WTC11 (cell line): ENCODE measurements at regions not wholly inside any gene's neighbourhood (a gene's known extent, or its start where the extent isn't known, plus 50 kb on each side); places are given as distances from the start of the nearest gene placed in this dataset.

Experiments used
- ATAC-seq: fragments of 200-7000 bp; cut with Tn5 transposase; 2 replicates; pipeline ENCODE4 v1.10.0; 2021; ENCODE audit warnings: mild to moderate bottlenecking, moderate library complexity
- CTCF ChIA-PET: fragments of 300-600 bp; sonication (Branson Sonifier 250); formaldehyde crosslinking; loops from one replicate; lab custom pipeline; 2021; ENCODE audit warnings: antibody characterized with exemption; lab: Charles Lee
- POLR2A ChIA-PET: fragments of 350-600 bp; sonication (Branson Sonifier 250); formaldehyde crosslinking; loops from one replicate; lab custom pipeline; 2021; ENCODE audit warnings: antibody characterized with exemption; lab: Charles Lee
- DNase-seq: peaks from one replicate; pipeline ENCODE4 v3.0.0; 2021; ENCODE audit warnings: low spot score
- H3K27ac Mint-ChIP-seq: 2 replicates; pipeline ENCODE4 v1.8.0; 2021; ENCODE audit warnings: mixed read lengths
- H3K27me3 Mint-ChIP-seq: 2 replicates; pipeline ENCODE4 v1.8.0; 2021; ENCODE audit warnings: low read depth, mild to moderate bottlenecking, moderate library complexity, mixed read lengths
- H3K36me3 Mint-ChIP-seq: 2 replicates; pipeline ENCODE4 v1.8.0; 2021; ENCODE audit warnings: mixed read lengths
- H3K4me1 Mint-ChIP-seq: 2 replicates; pipeline ENCODE4 v1.8.0; 2022; ENCODE audit warnings: mixed read lengths
- H3K4me3 Mint-ChIP-seq: 2 replicates; pipeline ENCODE4 v1.8.0; 2021; ENCODE audit warnings: mild to moderate bottlenecking, moderate library complexity, mixed read lengths
- H3K9me3 Mint-ChIP-seq: 2 replicates; pipeline ENCODE4 v1.8.0; 2021; ENCODE audit warnings: mixed read lengths
- CREM ChIP-seq: sonication (generic); formaldehyde crosslinking; IDR thresholded peaks from 2 replicates; pipeline ENCODE4 v1.8.1; 2022; ENCODE audit warnings: mild to moderate bottlenecking, missing genetic modification reagents, moderate library complexity
- ELF4 ChIP-seq: sonication (generic); formaldehyde crosslinking; IDR thresholded peaks from 2 replicates; pipeline ENCODE4 v1.8.1; 2022; ENCODE audit warnings: low read depth, mild to moderate bottlenecking, moderate library complexity, missing genetic modification reagents
- GRHL2 ChIP-seq: fragments of 250-450 bp; sonication (Bioruptor Pico); IDR thresholded peaks from 2 replicates; pipeline ENCODE4 v1.8.0; 2022; ENCODE audit warnings: mild to moderate bottlenecking, moderate library complexity; ENCODE audit not compliant: insufficient replicate concordance, severe bottlenecking
- NFATC4 ChIP-seq: fragments of 250-450 bp; sonication (Bioruptor Pico); IDR thresholded peaks from 2 replicates; pipeline ENCODE4 v1.9.0; 2021; ENCODE audit warnings: mild to moderate bottlenecking
- NFE2L1 ChIP-seq: sonication (generic); formaldehyde crosslinking; IDR thresholded peaks from 2 replicates; pipeline ENCODE4 v1.8.1; 2023; ENCODE audit warnings: missing genetic modification reagents
- NR1H2 ChIP-seq: sonication (generic); formaldehyde crosslinking; IDR thresholded peaks from 2 replicates; pipeline ENCODE4 v1.9.0; 2021; ENCODE audit warnings: mild to moderate bottlenecking, moderate library complexity, missing genetic modification reagents
- SOX15 ChIP-seq: fragments of 250-450 bp; sonication (Bioruptor Pico); IDR thresholded peaks from 2 replicates; pipeline ENCODE4 v1.9.0; 2021; ENCODE audit warnings: mild to moderate bottlenecking
- TCF7 ChIP-seq: sonication (generic); formaldehyde crosslinking; IDR thresholded peaks from 2 replicates; pipeline ENCODE4 v1.8.0; 2022; ENCODE audit warnings: mild to moderate bottlenecking, low read depth, missing genetic modification reagents, moderate library complexity
- TEAD1 ChIP-seq: sonication (generic); formaldehyde crosslinking; IDR thresholded peaks from 2 replicates; pipeline ENCODE4 v1.8.0; 2022; ENCODE audit warnings: mild to moderate bottlenecking, missing genetic modification reagents
- ZNF263 ChIP-seq: sonication (generic); formaldehyde crosslinking; IDR thresholded peaks from 2 replicates; pipeline ENCODE4 v1.8.1; 2022; ENCODE audit warnings: low read depth, mild to moderate bottlenecking, moderate library complexity, missing genetic modification reagents
- TF ChIP-seq, protein P1 (sequence below): sonication (generic); formaldehyde crosslinking; IDR thresholded peaks from 2 replicates; pipeline ENCODE4 v1.8.0; 2022; ENCODE audit warnings: mild to moderate bottlenecking, missing genetic modification reagents
- TF ChIP-seq, protein P2 (sequence below): sonication (generic); formaldehyde crosslinking; IDR thresholded peaks from 2 replicates; pipeline ENCODE4 v1.8.1; 2023; ENCODE audit warnings: mild to moderate bottlenecking, missing genetic modification reagents
- TF ChIP-seq, protein P3 (sequence below): sonication (generic); formaldehyde crosslinking; IDR thresholded peaks from 2 replicates; pipeline ENCODE4 v1.8.0; 2022; ENCODE audit warnings: mild to moderate bottlenecking, missing genetic modification reagents
- TF ChIP-seq, protein P4 (sequence below): fragments of 250-450 bp; sonication (Bioruptor Pico); IDR thresholded peaks from 2 replicates; pipeline ENCODE4 v1.8.0; 2021; ENCODE audit warnings: mild to moderate bottlenecking
- TF ChIP-seq, protein P5 (sequence below): fragments of 250-450 bp; sonication (Bioruptor Pico); IDR thresholded peaks from 2 replicates; pipeline ENCODE4 v1.9.0; 2021; ENCODE audit warnings: mild to moderate bottlenecking
- TF ChIP-seq, protein P6 (sequence below): sonication (generic); formaldehyde crosslinking; IDR thresholded peaks from 2 replicates; pipeline ENCODE4 v1.8.1; 2022; ENCODE audit warnings: missing genetic modification reagents, borderline replicate concordance
- TF ChIP-seq, protein P7 (sequence below): sonication (generic); formaldehyde crosslinking; IDR thresholded peaks from 2 replicates; pipeline ENCODE4 v1.8.1; 2022; ENCODE audit warnings: low read depth, mild to moderate bottlenecking, moderate library complexity, missing genetic modification reagents, borderline replicate concordance
- TF ChIP-seq, protein P8 (sequence below): sonication (generic); formaldehyde crosslinking; IDR thresholded peaks from 2 replicates; pipeline ENCODE4 v1.8.1; 2023; ENCODE audit warnings: mild to moderate bottlenecking, missing genetic modification reagents, borderline replicate concordance

DNA sequence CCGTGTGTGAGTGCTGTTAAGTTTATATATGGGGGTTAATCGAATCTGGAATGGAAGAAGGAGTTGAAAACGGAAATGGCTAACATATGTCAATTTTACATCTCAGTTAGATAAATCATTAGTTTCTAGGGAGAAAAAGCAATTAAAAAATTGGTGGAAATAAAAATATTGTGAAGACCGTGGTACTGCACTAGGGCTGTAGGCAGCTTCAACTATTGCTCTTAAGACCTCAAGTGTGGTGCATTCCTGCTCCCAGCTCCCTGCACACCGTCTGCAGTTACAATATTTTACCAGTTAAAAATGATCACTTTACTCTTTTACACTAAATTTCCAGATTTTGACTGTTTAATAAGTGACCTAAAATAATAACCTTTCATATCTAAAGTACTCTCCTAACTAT, 977.3 kb upstream of the POU3F3 start:
- ATAC-seq, result no peak
- TF ChIP-seq TEAD1 (CRISPR knock-in tag) (no peak), NFE2L1 (CRISPR knock-in tag) (no peak), ELF4 (no peak), NFATC4 (CRISPR knock-in tag) (no peak), ZNF263 (CRISPR knock-in tag) (no peak), TCF7 (CRISPR knock-in tag) (no peak), NR1H2 (CRISPR knock-in tag) (no peak), CREM (CRISPR knock-in tag) (no peak), GRHL2 (CRISPR knock-in tag) (no peak), SOX15 (CRISPR knock-in tag) (no peak)
- TF ChIP-seq, protein P1, sequence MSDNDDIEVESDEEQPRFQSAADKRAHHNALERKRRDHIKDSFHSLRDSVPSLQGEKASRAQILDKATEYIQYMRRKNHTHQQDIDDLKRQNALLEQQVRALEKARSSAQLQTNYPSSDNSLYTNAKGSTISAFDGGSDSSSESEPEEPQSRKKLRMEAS (CRISPR knock-in tag), result no peak
- TF ChIP-seq, protein P2, sequence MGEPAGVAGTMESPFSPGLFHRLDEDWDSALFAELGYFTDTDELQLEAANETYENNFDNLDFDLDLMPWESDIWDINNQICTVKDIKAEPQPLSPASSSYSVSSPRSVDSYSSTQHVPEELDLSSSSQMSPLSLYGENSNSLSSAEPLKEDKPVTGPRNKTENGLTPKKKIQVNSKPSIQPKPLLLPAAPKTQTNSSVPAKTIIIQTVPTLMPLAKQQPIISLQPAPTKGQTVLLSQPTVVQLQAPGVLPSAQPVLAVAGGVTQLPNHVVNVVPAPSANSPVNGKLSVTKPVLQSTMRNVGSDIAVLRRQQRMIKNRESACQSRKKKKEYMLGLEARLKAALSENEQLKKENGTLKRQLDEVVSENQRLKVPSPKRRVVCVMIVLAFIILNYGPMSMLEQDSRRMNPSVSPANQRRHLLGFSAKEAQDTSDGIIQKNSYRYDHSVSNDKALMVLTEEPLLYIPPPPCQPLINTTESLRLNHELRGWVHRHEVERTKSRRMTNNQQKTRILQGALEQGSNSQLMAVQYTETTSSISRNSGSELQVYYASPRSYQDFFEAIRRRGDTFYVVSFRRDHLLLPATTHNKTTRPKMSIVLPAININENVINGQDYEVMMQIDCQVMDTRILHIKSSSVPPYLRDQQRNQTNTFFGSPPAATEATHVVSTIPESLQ (CRISPR knock-in tag), result no peak
- TF ChIP-seq, protein P3, sequence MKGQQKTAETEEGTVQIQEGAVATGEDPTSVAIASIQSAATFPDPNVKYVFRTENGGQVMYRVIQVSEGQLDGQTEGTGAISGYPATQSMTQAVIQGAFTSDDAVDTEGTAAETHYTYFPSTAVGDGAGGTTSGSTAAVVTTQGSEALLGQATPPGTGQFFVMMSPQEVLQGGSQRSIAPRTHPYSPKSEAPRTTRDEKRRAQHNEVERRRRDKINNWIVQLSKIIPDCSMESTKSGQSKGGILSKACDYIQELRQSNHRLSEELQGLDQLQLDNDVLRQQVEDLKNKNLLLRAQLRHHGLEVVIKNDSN, result no peak
- TF ChIP-seq, protein P4, sequence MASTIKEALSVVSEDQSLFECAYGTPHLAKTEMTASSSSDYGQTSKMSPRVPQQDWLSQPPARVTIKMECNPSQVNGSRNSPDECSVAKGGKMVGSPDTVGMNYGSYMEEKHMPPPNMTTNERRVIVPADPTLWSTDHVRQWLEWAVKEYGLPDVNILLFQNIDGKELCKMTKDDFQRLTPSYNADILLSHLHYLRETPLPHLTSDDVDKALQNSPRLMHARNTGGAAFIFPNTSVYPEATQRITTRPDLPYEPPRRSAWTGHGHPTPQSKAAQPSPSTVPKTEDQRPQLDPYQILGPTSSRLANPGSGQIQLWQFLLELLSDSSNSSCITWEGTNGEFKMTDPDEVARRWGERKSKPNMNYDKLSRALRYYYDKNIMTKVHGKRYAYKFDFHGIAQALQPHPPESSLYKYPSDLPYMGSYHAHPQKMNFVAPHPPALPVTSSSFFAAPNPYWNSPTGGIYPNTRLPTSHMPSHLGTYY (CRISPR knock-in tag), result no peak
- TF ChIP-seq, protein P5, sequence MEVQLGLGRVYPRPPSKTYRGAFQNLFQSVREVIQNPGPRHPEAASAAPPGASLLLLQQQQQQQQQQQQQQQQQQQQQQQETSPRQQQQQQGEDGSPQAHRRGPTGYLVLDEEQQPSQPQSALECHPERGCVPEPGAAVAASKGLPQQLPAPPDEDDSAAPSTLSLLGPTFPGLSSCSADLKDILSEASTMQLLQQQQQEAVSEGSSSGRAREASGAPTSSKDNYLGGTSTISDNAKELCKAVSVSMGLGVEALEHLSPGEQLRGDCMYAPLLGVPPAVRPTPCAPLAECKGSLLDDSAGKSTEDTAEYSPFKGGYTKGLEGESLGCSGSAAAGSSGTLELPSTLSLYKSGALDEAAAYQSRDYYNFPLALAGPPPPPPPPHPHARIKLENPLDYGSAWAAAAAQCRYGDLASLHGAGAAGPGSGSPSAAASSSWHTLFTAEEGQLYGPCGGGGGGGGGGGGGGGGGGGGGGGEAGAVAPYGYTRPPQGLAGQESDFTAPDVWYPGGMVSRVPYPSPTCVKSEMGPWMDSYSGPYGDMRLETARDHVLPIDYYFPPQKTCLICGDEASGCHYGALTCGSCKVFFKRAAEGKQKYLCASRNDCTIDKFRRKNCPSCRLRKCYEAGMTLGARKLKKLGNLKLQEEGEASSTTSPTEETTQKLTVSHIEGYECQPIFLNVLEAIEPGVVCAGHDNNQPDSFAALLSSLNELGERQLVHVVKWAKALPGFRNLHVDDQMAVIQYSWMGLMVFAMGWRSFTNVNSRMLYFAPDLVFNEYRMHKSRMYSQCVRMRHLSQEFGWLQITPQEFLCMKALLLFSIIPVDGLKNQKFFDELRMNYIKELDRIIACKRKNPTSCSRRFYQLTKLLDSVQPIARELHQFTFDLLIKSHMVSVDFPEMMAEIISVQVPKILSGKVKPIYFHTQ (CRISPR knock-in tag), result no peak
- TF ChIP-seq, protein P6, sequence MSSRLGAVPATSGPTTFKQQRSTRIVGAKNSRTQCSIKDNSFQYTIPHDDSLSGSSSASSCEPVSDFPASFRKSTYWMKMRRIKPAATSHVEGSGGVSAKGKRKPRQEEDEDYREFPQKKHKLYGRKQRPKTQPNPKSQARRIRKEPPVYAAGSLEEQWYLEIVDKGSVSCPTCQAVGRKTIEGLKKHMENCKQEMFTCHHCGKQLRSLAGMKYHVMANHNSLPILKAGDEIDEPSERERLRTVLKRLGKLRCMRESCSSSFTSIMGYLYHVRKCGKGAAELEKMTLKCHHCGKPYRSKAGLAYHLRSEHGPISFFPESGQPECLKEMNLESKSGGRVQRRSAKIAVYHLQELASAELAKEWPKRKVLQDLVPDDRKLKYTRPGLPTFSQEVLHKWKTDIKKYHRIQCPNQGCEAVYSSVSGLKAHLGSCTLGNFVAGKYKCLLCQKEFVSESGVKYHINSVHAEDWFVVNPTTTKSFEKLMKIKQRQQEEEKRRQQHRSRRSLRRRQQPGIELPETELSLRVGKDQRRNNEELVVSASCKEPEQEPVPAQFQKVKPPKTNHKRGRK (CRISPR knock-in tag), result no peak
- TF ChIP-seq, protein P7, sequence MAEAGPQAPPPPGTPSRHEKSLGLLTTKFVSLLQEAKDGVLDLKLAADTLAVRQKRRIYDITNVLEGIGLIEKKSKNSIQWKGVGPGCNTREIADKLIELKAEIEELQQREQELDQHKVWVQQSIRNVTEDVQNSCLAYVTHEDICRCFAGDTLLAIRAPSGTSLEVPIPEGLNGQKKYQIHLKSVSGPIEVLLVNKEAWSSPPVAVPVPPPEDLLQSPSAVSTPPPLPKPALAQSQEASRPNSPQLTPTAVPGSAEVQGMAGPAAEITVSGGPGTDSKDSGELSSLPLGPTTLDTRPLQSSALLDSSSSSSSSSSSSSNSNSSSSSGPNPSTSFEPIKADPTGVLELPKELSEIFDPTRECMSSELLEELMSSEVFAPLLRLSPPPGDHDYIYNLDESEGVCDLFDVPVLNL (CRISPR knock-in tag), result no peak
- TF ChIP-seq, protein P8, sequence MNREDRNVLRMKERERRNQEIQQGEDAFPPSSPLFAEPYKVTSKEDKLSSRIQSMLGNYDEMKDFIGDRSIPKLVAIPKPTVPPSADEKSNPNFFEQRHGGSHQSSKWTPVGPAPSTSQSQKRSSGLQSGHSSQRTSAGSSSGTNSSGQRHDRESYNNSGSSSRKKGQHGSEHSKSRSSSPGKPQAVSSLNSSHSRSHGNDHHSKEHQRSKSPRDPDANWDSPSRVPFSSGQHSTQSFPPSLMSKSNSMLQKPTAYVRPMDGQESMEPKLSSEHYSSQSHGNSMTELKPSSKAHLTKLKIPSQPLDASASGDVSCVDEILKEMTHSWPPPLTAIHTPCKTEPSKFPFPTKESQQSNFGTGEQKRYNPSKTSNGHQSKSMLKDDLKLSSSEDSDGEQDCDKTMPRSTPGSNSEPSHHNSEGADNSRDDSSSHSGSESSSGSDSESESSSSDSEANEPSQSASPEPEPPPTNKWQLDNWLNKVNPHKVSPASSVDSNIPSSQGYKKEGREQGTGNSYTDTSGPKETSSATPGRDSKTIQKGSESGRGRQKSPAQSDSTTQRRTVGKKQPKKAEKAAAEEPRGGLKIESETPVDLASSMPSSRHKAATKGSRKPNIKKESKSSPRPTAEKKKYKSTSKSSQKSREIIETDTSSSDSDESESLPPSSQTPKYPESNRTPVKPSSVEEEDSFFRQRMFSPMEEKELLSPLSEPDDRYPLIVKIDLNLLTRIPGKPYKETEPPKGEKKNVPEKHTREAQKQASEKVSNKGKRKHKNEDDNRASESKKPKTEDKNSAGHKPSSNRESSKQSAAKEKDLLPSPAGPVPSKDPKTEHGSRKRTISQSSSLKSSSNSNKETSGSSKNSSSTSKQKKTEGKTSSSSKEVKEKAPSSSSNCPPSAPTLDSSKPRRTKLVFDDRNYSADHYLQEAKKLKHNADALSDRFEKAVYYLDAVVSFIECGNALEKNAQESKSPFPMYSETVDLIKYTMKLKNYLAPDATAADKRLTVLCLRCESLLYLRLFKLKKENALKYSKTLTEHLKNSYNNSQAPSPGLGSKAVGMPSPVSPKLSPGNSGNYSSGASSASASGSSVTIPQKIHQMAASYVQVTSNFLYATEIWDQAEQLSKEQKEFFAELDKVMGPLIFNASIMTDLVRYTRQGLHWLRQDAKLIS, result no peak
- Mint-ChIP-seq H3K4me1 (peaks cover 45% of the 10 kb centered on the region), H3K27ac (no peak overlapping the region), H3K27me3 (no peaks in the 10 kb centered on the region), H3K4me3 (no peak overlapping the region), H3K9me3 (no peaks in the 10 kb centered on the region), H3K36me3 (no peaks in the 10 kb centered on the region)
- POLR2A ChIA-PET, result no interaction called here
- no peak for DNase-seq
- CTCF ChIA-PET, result no interaction called here
